ENCODE measurements at regions not wholly inside any gene's neighbourhood (a gene's known extent, or its start where the extent isn't known, plus 50 kb on each side); places are given as distances from the start of the nearest gene placed in this dataset.
A peak's percentile ranks its signal among the peaks of the same experiment; 100 is the strongest.

DNA sequence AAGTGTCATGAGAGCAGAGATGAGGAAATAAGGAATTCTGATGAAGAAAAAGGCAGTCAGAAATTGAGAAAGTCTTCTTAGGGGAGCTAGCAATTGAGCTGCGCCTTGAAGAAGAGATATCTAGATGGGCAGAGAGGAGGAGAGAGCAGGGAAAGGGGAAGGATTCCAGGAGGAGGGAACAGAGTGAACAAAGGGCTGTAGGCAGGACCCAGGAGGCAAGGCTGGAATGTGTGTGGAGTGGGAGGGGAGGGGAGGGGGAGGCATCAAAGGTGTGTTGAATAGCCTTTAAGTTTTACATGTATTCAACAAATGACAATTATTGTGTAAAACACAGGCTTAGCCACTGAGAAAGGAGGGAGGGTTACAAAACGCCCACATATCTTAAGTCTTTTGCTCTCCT lies 164.5 kb downstream of the TDRD15 start:
- TF ChIP-seq ZFP3 (tag by site-specific recombination; IDR thresholded peaks at IDR 0.05; ENCODE audit: low read depth) (no peak), ZFHX2 (tag by site-specific recombination; conservative IDR thresholded peaks at IDR 0.05) (peak; percentile 46)
- no peak overlapping the region for H3K27ac ChIP-seq (ENCODE audit: extremely low read depth, low read depth, low read length)
- CTCF ChIA-PET, result interaction anchor here (1.2 kb wide), 1 partner anchor 28 kb away, joined by 4 read pairs; no protein-coding TSS in a partner anchor
- no peak overlapping the region for H3K4me3 ChIP-seq (ENCODE audit: low read depth, low read length)
- H3K4me1 ChIP-seq (ENCODE audit: control insufficient read depth, insufficient read depth, low read length), result peaks cover 2% of the 10 kb centered on the region; the same call in 1 of the 2 replicates
- H3K36me3 ChIP-seq (ENCODE audit: control insufficient read depth in 2 of 2, insufficient read depth in 1 of 2, low read length in 2 of 2), result no peaks in the 10 kb centered on the region
- POLR2A ChIA-PET, result interaction anchor here (1.7 kb wide), 1 partner anchor 12 kb away, joined by 3 read pairs; no protein-coding TSS in a partner anchor
- no peaks in the 10 kb centered on the region for H3K9me3 ChIP-seq (ENCODE audit: control insufficient read depth, insufficient read depth, low read depth, low read length)

- H3K27ac ChIP-seq (ENCODE audit: extremely low read depth, low read depth, low read length), result no peak overlapping the region
- H3K4me3 ChIP-seq (ENCODE audit: low read depth, low read length), result no peak overlapping the region
- no peaks in the 10 kb centered on the region for H3K36me3 ChIP-seq (ENCODE audit: control insufficient read depth in 2 of 2, insufficient read depth in 1 of 2, low read length in 2 of 2)
- TF ChIP-seq ZBTB17 (tag by site-specific recombination; IDR thresholded peaks at IDR 0.05), result peak; percentile 39; the same call in 1 of the 2 replicates
- TF ChIP-seq ZNF19 (tag by site-specific recombination; IDR thresholded peaks at IDR 0.05; ENCODE audit: low read depth), result no peak
- TF ChIP-seq ZNF391 (tag by site-specific recombination; IDR thresholded peaks at IDR 0.05; ENCODE audit: borderline replicate concordance, low read depth), result no peak
- 0 out of 2 replicates have a peak, but pooled peaks have one; percentile 3 for TF ChIP-seq ZFHX2 (tag by site-specific recombination; conservative IDR thresholded peaks at IDR 0.05)
- no peak for TF ChIP-seq ZNF623 (tag by site-specific recombination; IDR thresholded peaks at IDR 0.05)
- ChIA-PET POLR2A (interaction anchor here (0.7 to 1.7 kb wide), 2 partner anchors 13 to 817 kb away, joined by 3 read pairs; no protein-coding TSS in a partner anchor), CTCF (no interaction called here)
- no peaks in the 10 kb centered on the region for H3K9me3 ChIP-seq (ENCODE audit: control insufficient read depth, insufficient read depth, low read depth, low read length)
- peaks cover 2% of the 10 kb centered on the region; the same call in 1 of the 2 replicates for H3K4me1 ChIP-seq (ENCODE audit: control insufficient read depth, insufficient read depth, low read length)
These were observed 165.2 kb downstream of the TDRD15 start for GRCh38 chr2:21288739-21289520.

GRCh38 chr2:21289551-21289950 lies 165.8 kb downstream of the TDRD15 start:
- TF ChIP-seq ZBTB26 (tag by site-specific recombination; optimal IDR thresholded peaks at IDR 0.05) (no peak), ZBTB21 (tag by site-specific recombination; IDR thresholded peaks at IDR 0.05) (no peak), ZNF600 (tag by site-specific recombination; IDR thresholded peaks at IDR 0.05) (no peak), ZNF2 (tag by site-specific recombination; IDR thresholded peaks at IDR 0.05) (no peak), ZBTB1 (tag by site-specific recombination; IDR thresholded peaks at IDR 0.05) (no peak), YY1 (tag by site-specific recombination; IDR thresholded peaks at IDR 0.05) (no peak), ZNF621 (tag by site-specific recombination; IDR thresholded peaks at IDR 0.05) (no peak), ZNF112 (tag by site-specific recombination; IDR thresholded peaks at IDR 0.05) (no peak), PRDM10 (tag by site-specific recombination; IDR thresholded peaks at IDR 0.05) (no peak), SCRT1 (tag by site-specific recombination; IDR thresholded peaks at IDR 0.05; ENCODE audit: borderline replicate concordance) (no peak), ZNF404 (tag by site-specific recombination; IDR thresholded peaks at IDR 0.05) (no peak)
- TF ChIP-seq, protein P1, sequence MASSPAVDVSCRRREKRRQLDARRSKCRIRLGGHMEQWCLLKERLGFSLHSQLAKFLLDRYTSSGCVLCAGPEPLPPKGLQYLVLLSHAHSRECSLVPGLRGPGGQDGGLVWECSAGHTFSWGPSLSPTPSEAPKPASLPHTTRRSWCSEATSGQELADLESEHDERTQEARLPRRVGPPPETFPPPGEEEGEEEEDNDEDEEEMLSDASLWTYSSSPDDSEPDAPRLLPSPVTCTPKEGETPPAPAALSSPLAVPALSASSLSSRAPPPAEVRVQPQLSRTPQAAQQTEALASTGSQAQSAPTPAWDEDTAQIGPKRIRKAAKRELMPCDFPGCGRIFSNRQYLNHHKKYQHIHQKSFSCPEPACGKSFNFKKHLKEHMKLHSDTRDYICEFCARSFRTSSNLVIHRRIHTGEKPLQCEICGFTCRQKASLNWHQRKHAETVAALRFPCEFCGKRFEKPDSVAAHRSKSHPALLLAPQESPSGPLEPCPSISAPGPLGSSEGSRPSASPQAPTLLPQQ (tag by site-specific recombination; IDR thresholded peaks at IDR 0.05), result no peak
- CTCF ChIA-PET, result no interaction called here
- Histone ChIP-seq H3K27ac (ENCODE audit: extremely low read depth, low read depth, low read length) (no peak overlapping the region), H3K4me1 (ENCODE audit: control insufficient read depth, insufficient read depth, low read length) (peaks cover 2% of the 10 kb centered on the region; the same call in 1 of the 2 replicates), H3K36me3 (ENCODE audit: control insufficient read depth in 2 of 2, insufficient read depth in 1 of 2, low read length in 2 of 2) (no peaks in the 10 kb centered on the region), H3K9me3 (ENCODE audit: control insufficient read depth, insufficient read depth, low read depth, low read length) (no peaks in the 10 kb centered on the region), H3K4me3 (ENCODE audit: low read depth, low read length) (no peak overlapping the region)
- POLR2A ChIA-PET, result interaction anchor here (0.7 to 1.7 kb wide), 2 partner anchors 13 to 817 kb away, joined by 3 read pairs; no protein-coding TSS in a partner anchor

All from HEK293 (cell line).